Cerebellar nuclear complex (tissue), 1 donor: ENCODE measurements at regions not wholly inside any gene's neighbourhood (a gene's known extent, or its start where the extent isn't known, plus 50 kb on each side); places are given as distances from the start of the nearest gene placed in this dataset.

Experiments used
- DNase-seq, 2 experiments: peaks; one replicate each; lab custom pipeline; 2025; lab: John Stamatoyannopoulos, UW

- peak; percentile 40 to 47 for DNase-seq
These were observed 149.4 kb upstream of the PLEKHG7 start for GRCh38 chr12:92553389-92553788.

- DNase-seq = no peak
These were observed 150.2 kb upstream of the PLEKHG7 start for GRCh38 chr12:92552412-92553108.

GRCh38 chr12:92551853-92552397 lies 150.9 kb upstream of the PLEKHG7 start:
- DNase-seq = no peak

GRCh38 chr12:92551210-92551609 lies 151.6 kb upstream of the PLEKHG7 start:
- DNase-seq = no peak

- no peak for DNase-seq
These were observed 152.1 kb upstream of the PLEKHG7 start for GRCh38 chr12:92550661-92551060.

GRCh38 chr12:92550254-92550653 lies 152.5 kb upstream of the PLEKHG7 start:
- no peak for DNase-seq

- DNase-seq = no peak
These were observed 153.3 kb upstream of the PLEKHG7 start for GRCh38 chr12:92549516-92549915.

- DNase-seq = no peak
These were observed 154.9 kb upstream of the PLEKHG7 start for GRCh38 chr12:92547906-92548305.

GRCh38 chr12:92547420-92547819 lies 155.4 kb upstream of the PLEKHG7 start:
- no peak for DNase-seq

- DNase-seq = no peak
These were observed 156.0 kb upstream of the PLEKHG7 start for GRCh38 chr12:92546635-92547348.

GRCh38 chr12:92546259-92546634 lies 156.5 kb upstream of the PLEKHG7 start:
- DNase-seq = no peak

GRCh38 chr12:92544322-92544721 lies 158.5 kb upstream of the PLEKHG7 start:
- DNase-seq = no peak

GRCh38 chr12:92543840-92544239 lies 158.9 kb upstream of the PLEKHG7 start:
- DNase-seq = no peak

- DNase-seq = no peak
These were observed 159.4 kb upstream of the PLEKHG7 start for GRCh38 chr12:92543359-92543758.

- DNase-seq = no peak
These were observed 161.1 kb upstream of the PLEKHG7 start for GRCh38 chr12:92541731-92542130.

- DNase-seq = no peak
These were observed 161.9 kb upstream of the PLEKHG7 start for GRCh38 chr12:92540782-92541423.

GRCh38 chr12:92539976-92540781 lies 162.6 kb upstream of the PLEKHG7 start:
- DNase-seq = peak in 1 of 2 experiments; percentile 58

GRCh38 chr12:92539110-92539749 lies 163.6 kb upstream of the PLEKHG7 start:
- no peak for DNase-seq

GRCh38 chr12:92537290-92537960 lies 165.4 kb upstream of the PLEKHG7 start:
- DNase-seq = no peak

- no peak for DNase-seq
These were observed 166.8 kb upstream of the PLEKHG7 start for GRCh38 chr12:92535961-92536360.
